SK-N-SH treated with all-trans-retinoic acid at 6 μM for 48 hours (cell line): ENCODE measurements at regions not wholly inside any gene's neighbourhood (a gene's known extent, or its start where the extent isn't known, plus 50 kb on each side); places are given as distances from the start of the nearest gene placed in this dataset.
"Not testable (repeated sequence)": the region's sequence is repeated elsewhere in the genome, so short reads cannot be mapped to it uniquely, and the experiment has no call there.

Experiments used
- CREB5 ChIP-seq: fragments of 250-450 bp; sonication (Bioruptor Pico); IDR thresholded peaks from 2 replicates; pipeline ENCODE4 v1.5.1; 2020; ENCODE audit warnings: low read depth, mild to moderate bottlenecking, moderate library complexity
- PPARA ChIP-seq: fragments of 250-450 bp; sonication (Bioruptor Pico); IDR thresholded peaks from 2 replicates; pipeline ENCODE4 v1.5.0; 2020; ENCODE audit warnings: mild to moderate bottlenecking, borderline replicate concordance
- ZNF8 ChIP-seq: fragments of 450-650 bp; formaldehyde crosslinking; IDR thresholded peaks from 2 replicates; pipeline ENCODE4 v1.5.0; 2020; ENCODE audit warnings: mild to moderate bottlenecking, moderate library complexity

- TF ChIP-seq ZNF8, PPARA, CREB5 (CRISPR knock-in tag): not testable (repeated sequence)
These were observed 95.6 kb upstream of the IKBKE start for GRCh38 chr1:206374725-206375124.
